Adipocyte (in vitro differentiated cells): ENCODE measurements at regions not wholly inside any gene's neighbourhood (a gene's known extent, or its start where the extent isn't known, plus 50 kb on each side); places are given as distances from the start of the nearest gene placed in this dataset.

Source experiments
- DNase-seq: peaks from one replicate; pipeline ENCODE4 v3.0.0-alpha.2; 2015; ENCODE audit warnings: low read depth
- H3K27me3 ChIP-seq: replicated peaks from 2 replicates; pipeline ENCODE4 v1.7.0; 2013; ENCODE audit warnings: mild to moderate bottlenecking, low read length, moderate library complexity; ENCODE audit not compliant: control insufficient read depth, insufficient read depth
- H3K36me3 ChIP-seq: 2 replicates; pipeline ENCODE4 v1.7.0; 2013; ENCODE audit warnings: low read length, mild to moderate bottlenecking, moderate library complexity; ENCODE audit not compliant: control insufficient read depth, insufficient read depth, severe bottlenecking
- H3K4me1 ChIP-seq: 2 replicates; pipeline ENCODE4 v1.7.0; 2013; ENCODE audit warnings: mild to moderate bottlenecking, low read length, moderate library complexity; ENCODE audit not compliant: control insufficient read depth, insufficient read depth
- H3K4me3 ChIP-seq: 2 replicates; pipeline ENCODE4 v1.7.0; 2013; ENCODE audit warnings: mild to moderate bottlenecking, low read length, moderate library complexity
- H3K9ac ChIP-seq: 2 replicates; pipeline ENCODE4 v1.7.0; 2013; ENCODE audit warnings: mild to moderate bottlenecking, low read length, moderate library complexity
- H3K9me3 ChIP-seq: 2 replicates; pipeline ENCODE4 v1.7.0; 2013; ENCODE audit warnings: mild to moderate bottlenecking, low read length, moderate library complexity; ENCODE audit not compliant: control insufficient read depth

DNA sequence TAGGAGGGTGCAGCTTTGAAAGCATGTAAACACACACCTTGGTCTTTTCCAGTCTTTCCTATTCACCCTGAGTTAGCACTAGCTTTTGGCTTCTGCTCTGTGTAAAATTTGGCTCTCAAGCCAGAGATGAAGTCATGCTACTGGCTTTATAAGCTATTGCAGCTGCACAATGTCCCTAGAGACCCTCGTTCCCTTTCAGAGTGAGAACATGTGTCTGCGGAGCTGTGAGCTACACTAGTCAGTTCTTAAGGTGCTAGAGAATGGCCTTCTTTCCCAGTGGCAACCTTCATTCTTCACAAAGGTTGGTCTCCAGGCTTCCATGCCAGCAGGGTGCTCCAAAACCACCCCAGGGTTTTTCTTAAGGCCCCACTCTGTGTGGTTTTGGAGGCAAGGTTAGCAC is 199.1 kb downstream of the SPATA18 start:
- Histone ChIP-seq H3K9me3 (peaks cover 18% of the 10 kb centered on the region), H3K9ac (no peak overlapping the region), H3K4me1 (peaks cover 33% of the 10 kb centered on the region), H3K36me3 (no peaks in the 10 kb centered on the region), H3K27me3 (no peaks in the 10 kb centered on the region), H3K4me3 (no peak overlapping the region)
- DNase-seq = peak; percentile 11

- H3K4me1 ChIP-seq = peaks cover 33% of the 10 kb centered on the region
- peaks cover 18% of the 10 kb centered on the region for H3K9me3 ChIP-seq
- no peak for DNase-seq
- H3K27me3 ChIP-seq = no peaks in the 10 kb centered on the region
- H3K9ac ChIP-seq = no peak overlapping the region
- H3K36me3 ChIP-seq = no peaks in the 10 kb centered on the region
- H3K4me3 ChIP-seq = peak overlapping the region; percentile 3
Measured at GRCh38 chr4:52251864-52252263, 200.8 kb downstream of the SPATA18 start.

GRCh38 chr4:52253025-52253424 is 201.9 kb downstream of the SPATA18 start:
- no peak for DNase-seq
- no peak overlapping the region for H3K9ac ChIP-seq
- H3K9me3 ChIP-seq = peaks cover 18% of the 10 kb centered on the region
- H3K4me3 ChIP-seq = no peak overlapping the region
- H3K4me1 ChIP-seq = peaks cover 26% of the 10 kb centered on the region
- no peaks in the 10 kb centered on the region for H3K36me3 ChIP-seq
- no peaks in the 10 kb centered on the region for H3K27me3 ChIP-seq

GRCh38 chr4:52256522-52256921 is 205.4 kb downstream of the SPATA18 start:
- H3K9me3 ChIP-seq = peaks cover 17% of the 10 kb centered on the region
- H3K9ac ChIP-seq = no peak overlapping the region
- no peak for DNase-seq
- H3K27me3 ChIP-seq = no peaks in the 10 kb centered on the region
- peaks cover 9% of the 10 kb centered on the region for H3K4me1 ChIP-seq
- H3K36me3 ChIP-seq = no peaks in the 10 kb centered on the region
- no peak overlapping the region for H3K4me3 ChIP-seq

GRCh38 chr4:52259978-52260377 is 208.9 kb downstream of the SPATA18 start:
- Histone ChIP-seq H3K36me3 (no peaks in the 10 kb centered on the region), H3K9ac (no peak overlapping the region), H3K27me3 (no peaks in the 10 kb centered on the region), H3K9me3 (no peaks in the 10 kb centered on the region), H3K4me1 (peaks cover 23% of the 10 kb centered on the region), H3K4me3 (no peak overlapping the region)
- no peak for DNase-seq

DNA sequence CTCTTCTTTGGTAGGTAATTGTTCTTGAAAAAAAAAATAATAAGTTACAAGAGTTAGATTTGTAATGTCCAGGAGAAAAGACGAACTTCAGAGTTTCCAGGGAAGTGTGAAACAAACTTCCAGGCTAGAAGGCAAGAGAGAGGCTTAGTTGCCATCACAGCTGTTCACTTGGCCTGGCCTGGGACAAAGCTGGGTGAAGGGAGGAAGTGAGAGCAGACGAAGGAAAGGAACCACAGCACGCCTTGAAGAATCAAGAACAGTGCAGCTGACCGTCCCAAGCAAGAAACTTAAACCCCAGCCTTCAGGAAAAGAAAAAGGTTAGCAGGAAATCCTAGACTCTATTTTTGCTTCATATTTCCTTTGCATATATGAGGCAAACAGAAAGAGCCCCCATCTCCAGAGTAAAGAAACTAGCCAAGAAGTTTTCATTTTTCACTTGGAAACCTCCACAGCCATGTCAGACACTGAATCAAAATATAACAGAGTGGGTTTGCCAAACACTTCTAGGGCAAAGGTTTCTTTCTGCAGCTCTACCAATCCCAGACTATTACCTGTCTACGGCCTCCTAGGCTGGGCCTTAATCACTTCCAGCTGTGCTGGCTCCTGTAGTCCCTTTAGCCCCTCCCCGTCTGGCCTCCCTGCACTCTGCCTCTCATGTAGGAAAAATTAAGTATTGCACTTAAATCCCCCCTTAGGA is 209.6 kb downstream of the SPATA18 start:
- Histone ChIP-seq H3K27me3 (no peaks in the 10 kb centered on the region), H3K4me1 (peaks cover 29% of the 10 kb centered on the region), H3K9me3 (no peaks in the 10 kb centered on the region), H3K4me3 (peak overlapping the region; percentile 3), H3K36me3 (no peaks in the 10 kb centered on the region), H3K9ac (no peak overlapping the region)
- no peak for DNase-seq

- H3K9ac ChIP-seq = no peak overlapping the region
- no peaks in the 10 kb centered on the region for H3K9me3 ChIP-seq
- H3K27me3 ChIP-seq = no peaks in the 10 kb centered on the region
- DNase-seq = no peak
- H3K36me3 ChIP-seq = no peaks in the 10 kb centered on the region
- H3K4me1 ChIP-seq = peaks cover 33% of the 10 kb centered on the region
- H3K4me3 ChIP-seq = no peak overlapping the region
Measured at GRCh38 chr4:52263607-52264006, 212.5 kb downstream of the SPATA18 start.

GRCh38 chr4:52265781-52266525 is 214.8 kb downstream of the SPATA18 start:
- no peak overlapping the region for H3K9ac ChIP-seq
- H3K4me1 ChIP-seq = peaks cover 26% of the 10 kb centered on the region
- no peaks in the 10 kb centered on the region for H3K36me3 ChIP-seq
- no peaks in the 10 kb centered on the region for H3K27me3 ChIP-seq
- DNase-seq = no peak
- no peak overlapping the region for H3K4me3 ChIP-seq
- H3K9me3 ChIP-seq = no peaks in the 10 kb centered on the region

GRCh38 chr4:52266537-52267137 is 215.5 kb downstream of the SPATA18 start:
- peaks cover 24% of the 10 kb centered on the region for H3K4me1 ChIP-seq
- no peak overlapping the region for H3K9ac ChIP-seq
- H3K9me3 ChIP-seq = peaks cover under 1% of the 10 kb centered on the region
- H3K27me3 ChIP-seq = no peaks in the 10 kb centered on the region
- no peaks in the 10 kb centered on the region for H3K36me3 ChIP-seq
- DNase-seq = no peak
- H3K4me3 ChIP-seq = no peak overlapping the region

DNA sequence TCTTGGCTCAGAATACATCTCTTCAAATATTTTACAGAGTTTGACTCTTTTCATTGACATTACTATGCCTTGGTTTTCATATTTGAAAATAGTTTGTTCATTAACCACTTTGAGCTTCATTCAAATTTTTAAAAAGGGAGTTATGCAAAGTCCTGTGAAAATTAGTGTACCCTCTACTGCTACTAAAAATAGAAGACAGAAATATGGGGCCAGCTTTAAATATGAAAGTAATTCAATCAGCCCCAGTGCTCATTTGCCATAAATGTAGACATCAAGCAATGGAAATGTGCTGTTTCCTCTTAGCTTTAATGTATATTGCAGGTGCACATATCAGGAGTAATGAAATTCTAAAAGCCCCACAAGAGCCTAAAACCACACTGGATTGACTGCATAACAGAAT is 218.7 kb downstream of the SPATA18 start:
- no peak for DNase-seq
- Histone ChIP-seq H3K9ac (no peak overlapping the region), H3K4me1 (peaks cover 11% of the 10 kb centered on the region), H3K4me3 (no peak overlapping the region), H3K9me3 (peaks cover 8% of the 10 kb centered on the region), H3K36me3 (no peaks in the 10 kb centered on the region), H3K27me3 (no peaks in the 10 kb centered on the region)

DNA sequence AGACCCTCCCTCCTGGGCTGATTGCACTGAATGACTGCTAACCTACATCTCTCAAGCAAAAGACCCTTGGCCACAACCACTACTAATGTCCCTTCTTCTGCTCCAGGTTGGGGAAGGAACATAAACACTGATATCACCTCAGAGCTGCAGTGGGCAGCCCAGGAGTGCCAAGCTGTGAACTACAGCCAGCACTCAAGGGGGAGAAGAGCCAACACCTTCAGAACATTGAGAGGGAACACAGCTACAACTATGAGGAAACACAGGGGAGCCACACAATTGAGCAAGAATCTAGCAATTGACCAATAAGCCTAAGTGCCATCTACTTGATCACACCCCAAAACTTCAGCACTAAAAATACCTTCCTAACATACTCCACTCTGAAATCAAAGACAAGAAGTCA is 222.8 kb downstream of the SPATA18 start:
- Histone ChIP-seq H3K9ac (no peak overlapping the region), H3K36me3 (no peaks in the 10 kb centered on the region), H3K27me3 (no peaks in the 10 kb centered on the region), H3K4me3 (no peak overlapping the region), H3K4me1 (no peaks in the 10 kb centered on the region), H3K9me3 (peaks cover 17% of the 10 kb centered on the region)
- no peak for DNase-seq
